HG02884 (cell line): ENCODE measurements at regions not wholly inside any gene's neighbourhood (a gene's known extent, or its start where the extent isn't known, plus 50 kb on each side); places are given as distances from the start of the nearest gene placed in this dataset.

Experiments
- ATAC-seq: cut with Tn5 transposase; IDR thresholded peaks from one replicate; pipeline ENCODE4 v1.9.1; 2021; ENCODE audit warnings: mild to moderate bottlenecking, moderate library complexity; ENCODE audit not compliant: unreplicated experiment

- ATAC-seq, result no peak
These were observed 72.3 kb upstream of the TMCC3 start for GRCh38 chr12:94722664-94723063.

GRCh38 chr12:94721173-94721572 lies 70.8 kb upstream of the TMCC3 start:
- ATAC-seq, result peak; percentile 89

DNA sequence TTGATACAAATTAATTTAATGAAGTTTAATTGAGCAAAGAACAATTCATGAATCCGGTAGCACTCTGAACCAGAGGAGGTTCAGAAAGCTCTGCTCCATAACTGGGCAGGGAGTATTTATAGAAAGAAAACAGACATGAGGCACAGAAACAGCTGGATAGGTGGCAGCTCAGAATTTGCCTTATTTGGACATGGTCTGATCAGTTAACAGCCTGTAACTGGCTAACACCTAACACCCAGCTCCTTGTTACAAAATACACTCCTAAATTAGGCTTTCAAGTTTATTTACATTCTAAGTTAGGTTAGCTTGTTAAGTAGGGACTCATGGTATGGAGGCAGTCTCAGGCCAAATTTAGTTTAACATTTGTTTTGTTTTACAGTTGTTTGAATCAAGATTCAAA lies 67.8 kb upstream of the TMCC3 start:
- no peak for ATAC-seq

DNA sequence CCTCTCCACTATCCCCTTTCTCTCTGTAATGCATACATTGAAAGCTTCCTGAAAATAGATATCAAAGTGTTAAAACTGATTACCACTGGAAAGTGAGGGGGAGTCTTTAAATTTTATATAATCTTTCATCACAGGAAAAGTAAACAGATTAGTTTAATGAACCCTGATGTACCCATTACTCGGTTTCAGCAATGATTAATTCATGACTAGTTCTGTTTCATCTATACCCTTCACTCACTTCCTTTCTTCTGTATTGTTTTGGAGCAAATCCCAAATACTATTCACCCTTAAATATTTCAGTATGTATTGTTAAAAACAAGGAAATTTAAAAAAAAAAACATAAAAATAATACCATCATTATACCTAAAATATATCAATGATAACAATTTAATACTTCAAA lies 67.3 kb upstream of the TMCC3 start:
- no peak for ATAC-seq

- ATAC-seq, result no peak
These were observed 66.8 kb upstream of the TMCC3 start for GRCh38 chr12:94717108-94717507.

GRCh38 chr12:94716339-94716738 lies 66.0 kb upstream of the TMCC3 start:
- no peak for ATAC-seq

DNA sequence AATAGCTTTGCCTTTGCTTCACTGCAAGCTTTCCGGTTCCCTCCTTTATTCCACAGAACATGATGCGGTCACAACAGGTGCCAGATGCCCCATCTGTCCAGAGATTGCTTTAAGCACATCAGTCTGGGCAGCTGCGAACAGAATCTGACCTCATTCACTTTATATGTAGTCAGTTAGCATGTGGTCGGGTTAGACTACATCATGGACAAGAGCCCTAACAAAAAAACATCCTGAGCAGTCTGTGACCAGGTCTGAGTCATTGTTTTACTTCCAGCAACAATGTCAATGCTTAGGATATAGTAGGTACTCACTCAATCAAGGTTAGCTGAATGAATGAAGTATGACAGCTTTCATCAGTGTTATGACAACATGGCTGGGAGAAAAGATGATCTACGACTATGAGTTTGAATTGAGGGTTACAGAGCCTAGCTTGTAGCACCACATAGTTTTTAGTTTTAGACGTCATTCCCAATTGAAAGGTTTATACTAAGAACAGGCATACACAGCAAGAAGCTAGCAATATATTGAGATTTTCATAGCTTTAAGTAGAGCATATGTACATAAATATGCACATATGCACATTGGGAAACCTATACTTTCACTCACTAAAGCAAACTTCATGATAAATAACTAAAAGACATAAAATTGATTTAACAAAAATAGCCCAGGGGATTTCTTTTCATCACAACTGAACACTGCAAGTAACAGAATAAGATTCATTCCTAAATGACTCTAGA lies 64.2 kb upstream of the TMCC3 start:
- no peak for ATAC-seq

DNA sequence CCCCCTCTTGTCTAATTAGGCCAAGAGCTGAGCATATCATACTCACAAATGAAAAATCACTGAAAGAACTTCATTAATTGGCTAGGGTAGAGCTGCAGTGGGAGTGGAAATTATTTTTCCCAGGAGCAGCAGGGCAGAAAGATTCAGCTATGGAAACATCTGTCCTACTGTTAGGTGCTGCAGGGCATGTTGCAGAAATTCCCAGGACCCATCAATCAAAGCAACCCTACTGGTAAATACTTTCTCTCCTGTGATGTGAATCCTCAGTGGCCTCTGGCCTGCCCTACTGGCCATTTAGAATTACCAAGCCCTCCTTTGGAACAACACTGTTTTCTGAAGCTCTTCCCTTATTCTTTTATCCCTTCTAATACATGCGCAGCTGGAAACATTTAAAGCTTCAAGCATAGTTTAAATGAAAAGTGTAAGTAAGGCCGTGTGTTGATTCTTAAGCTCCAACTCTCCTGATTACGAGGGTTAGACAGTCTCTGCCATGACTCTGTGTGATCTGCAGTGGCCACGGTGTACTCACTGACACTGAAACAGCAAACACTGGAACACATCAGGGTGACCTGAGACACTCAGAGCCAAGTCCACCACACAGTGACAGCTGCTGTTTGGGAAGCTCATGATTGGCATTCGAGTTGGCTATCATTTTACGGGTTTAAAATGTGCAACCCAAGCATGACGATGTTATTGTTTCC lies 62.6 kb upstream of the TMCC3 start:
- ATAC-seq, result no peak

GRCh38 chr12:94710933-94711332 lies 60.6 kb upstream of the TMCC3 start:
- ATAC-seq, result peak; percentile 44

DNA sequence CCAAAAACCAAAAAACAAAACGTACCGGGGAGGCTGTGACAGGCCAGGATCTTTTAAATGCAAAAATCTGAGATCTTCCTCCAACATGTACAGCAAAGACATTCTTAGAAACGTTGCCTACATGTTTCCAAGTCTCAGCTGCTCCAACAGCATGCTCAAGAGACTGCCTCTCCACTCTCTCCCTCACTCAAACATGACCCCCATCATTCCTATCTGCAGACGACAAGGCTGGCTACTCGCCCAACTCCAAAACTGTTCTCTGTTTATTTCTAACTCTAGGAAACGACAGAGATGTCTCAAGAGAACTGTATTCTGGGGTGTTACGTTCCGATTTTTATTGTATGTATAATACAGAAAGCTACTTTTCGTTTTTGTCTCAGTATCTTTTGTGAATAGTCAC lies 57.5 kb upstream of the TMCC3 start:
- no peak for ATAC-seq

- ATAC-seq, result no peak
These were observed 56.7 kb upstream of the TMCC3 start for GRCh38 chr12:94707036-94707435.

DNA sequence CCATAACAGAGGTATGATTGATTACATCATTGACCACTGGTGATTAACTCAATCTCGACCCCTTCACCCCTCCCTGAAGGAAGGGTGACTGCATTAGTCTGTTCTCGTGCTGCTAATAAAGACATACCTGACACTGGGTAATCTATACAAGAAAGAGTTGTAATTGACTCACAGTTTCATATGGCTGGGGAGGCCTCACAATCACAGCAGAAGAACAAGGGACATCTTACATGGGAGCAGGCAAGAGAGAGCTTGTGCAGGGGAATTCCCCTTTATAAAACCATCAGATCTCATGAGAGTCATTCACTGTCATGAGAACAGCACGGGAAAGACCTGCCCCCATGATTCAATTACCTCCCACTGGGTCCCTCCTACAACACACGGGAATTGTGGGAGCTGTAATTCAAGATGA lies 55.9 kb upstream of the TMCC3 start:
- peak; percentile 70 for ATAC-seq

DNA sequence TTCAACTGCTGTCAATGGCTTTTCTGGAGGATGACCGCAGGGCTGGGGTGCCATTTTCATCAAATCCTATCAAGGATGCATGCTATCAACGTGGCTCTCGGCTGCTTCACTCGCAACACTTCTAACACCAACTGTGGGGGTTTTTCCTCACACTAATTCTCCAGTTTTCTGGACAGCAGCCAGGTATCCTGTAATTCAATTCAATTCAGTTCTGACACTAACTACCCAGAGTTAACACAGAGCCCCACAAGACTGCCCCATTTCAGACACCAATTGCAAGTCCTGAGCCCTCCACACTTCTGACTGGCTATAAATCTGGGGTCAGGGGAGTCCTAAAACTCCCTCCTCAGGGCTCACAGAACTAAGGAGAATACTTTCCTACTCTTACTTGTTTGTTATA lies 55.3 kb upstream of the TMCC3 start:
- no peak for ATAC-seq

DNA sequence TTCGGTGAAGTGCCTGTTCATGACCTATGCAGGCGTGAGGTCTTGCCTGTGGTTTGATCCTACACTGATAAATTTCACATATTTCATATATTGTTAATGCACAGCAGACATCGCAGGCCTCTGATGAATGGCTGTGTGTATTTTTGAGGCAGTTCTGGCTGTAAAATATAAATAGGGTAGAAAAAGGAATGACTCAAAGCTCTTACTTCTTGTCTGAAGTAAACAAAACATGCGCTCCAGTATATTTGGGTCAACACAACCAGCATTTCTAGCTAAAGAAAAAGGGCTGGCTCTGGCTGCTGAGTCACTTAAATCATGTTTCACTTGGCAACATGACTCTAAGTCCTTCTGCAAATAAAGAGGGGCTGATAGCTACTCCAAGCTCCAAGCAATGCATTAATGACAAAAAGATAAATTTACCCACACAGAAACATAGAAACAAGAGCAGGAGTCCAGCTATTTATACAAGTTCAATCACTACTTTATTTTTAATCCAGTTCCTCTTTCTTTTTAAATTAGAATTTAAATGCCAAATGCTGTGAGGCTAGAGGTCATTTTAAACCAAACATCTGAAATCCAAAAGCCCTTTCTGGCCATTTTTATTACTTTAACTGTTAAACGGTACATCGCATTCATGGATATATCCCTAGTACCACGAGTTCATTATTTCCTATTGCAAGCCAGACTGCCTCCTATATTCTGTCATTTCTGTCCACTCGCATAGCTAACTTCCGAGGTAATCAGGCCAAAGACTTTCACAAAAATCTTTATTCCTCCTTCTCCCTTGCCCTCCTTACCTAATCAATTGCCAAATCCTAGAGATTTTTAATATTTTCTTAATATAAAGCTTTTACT lies 54.3 kb upstream of the TMCC3 start:
- no peak for ATAC-seq

DNA sequence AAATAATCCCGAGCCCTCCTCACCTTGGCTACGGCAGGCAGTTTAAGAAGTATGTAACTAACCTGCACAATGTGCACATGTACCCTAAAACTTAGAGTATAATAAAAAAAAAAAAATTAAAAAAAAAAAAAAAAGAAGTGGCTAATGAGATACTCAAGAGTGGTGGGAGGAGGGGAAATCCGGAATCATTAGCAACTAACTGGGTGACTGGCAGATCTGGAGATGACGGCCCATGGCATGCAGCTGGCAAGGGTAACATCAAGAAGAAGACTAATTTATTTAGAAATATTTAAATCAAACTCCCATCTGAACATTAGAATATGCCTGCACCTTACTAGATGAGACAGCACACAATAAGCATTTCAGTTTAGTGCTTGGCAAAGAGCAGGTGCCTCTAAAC lies 52.3 kb upstream of the TMCC3 start:
- ATAC-seq, result no peak

DNA sequence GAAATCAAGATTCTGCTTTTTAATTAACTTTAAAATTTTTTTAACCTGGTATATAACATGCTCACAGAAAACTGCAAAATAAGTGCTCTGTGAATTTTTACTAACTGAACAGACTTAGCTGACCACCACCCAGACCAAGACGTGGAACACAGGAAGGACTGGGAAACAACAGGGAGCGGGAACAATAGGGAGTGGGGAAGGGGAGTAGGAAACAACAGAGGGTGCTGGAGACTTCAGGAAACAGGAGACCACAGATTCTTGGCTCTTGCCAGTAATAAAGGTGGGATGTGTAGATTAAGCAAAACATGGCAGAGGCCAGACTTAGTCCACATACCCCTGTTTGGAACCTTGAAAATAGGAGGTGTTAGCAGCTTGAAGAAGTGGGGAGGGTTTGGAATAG lies 51.4 kb upstream of the TMCC3 start:
- no peak for ATAC-seq

GRCh38 chr12:94700662-94701061 lies 50.3 kb upstream of the TMCC3 start:
- no peak for ATAC-seq
